CD4-positive, alpha-beta T cell treated with Interferon alpha-2 for 1 hour (primary cell): ENCODE measurements at regions not wholly inside any gene's neighbourhood (a gene's known extent, or its start where the extent isn't known, plus 50 kb on each side); places are given as distances from the start of the nearest gene placed in this dataset.

Source experiments
- DNase-seq, 2 donors: peaks; one replicate each; pipeline ENCODE4 v3.0.0-alpha.2; 2020 to 2022

GRCh38 chr4:89665662-89666061 is 171.3 kb downstream of the SNCA start:
- no peak for DNase-seq

GRCh38 chr4:89664521-89664920 is 172.4 kb downstream of the SNCA start:
- DNase-seq: no peak

GRCh38 chr4:89661173-89661899 is 175.6 kb downstream of the SNCA start:
- no peak for DNase-seq

GRCh38 chr4:89660444-89661172 is 176.4 kb downstream of the SNCA start:
- no peak for DNase-seq

- no peak for DNase-seq
These were observed 178.3 kb downstream of the SNCA start for GRCh38 chr4:89658701-89659024.

- DNase-seq: peak in 1 of 2 donors; percentile 14
These were observed 178.8 kb downstream of the SNCA start for GRCh38 chr4:89657931-89658700.

- no peak for DNase-seq
These were observed 183.9 kb downstream of the SNCA start for GRCh38 chr4:89653012-89653411.

- DNase-seq: no peak
These were observed 191.5 kb downstream of the SNCA start for GRCh38 chr4:89645482-89645881.

- DNase-seq: no peak
These were observed 195.6 kb downstream of the SNCA start for GRCh38 chr4:89641367-89641687.

GRCh38 chr4:89640620-89641366 is 196.2 kb downstream of the SNCA start:
- DNase-seq: no peak

- no peak for DNase-seq
These were observed 197.6 kb downstream of the SNCA start for GRCh38 chr4:89639395-89639794.

GRCh38 chr4:89625599-89626293 is 211.2 kb downstream of the SNCA start:
- no peak for DNase-seq

GRCh38 chr4:89619206-89619962 is 217.6 kb downstream of the SNCA start:
- peak in 1 of 2 donors; percentile 21 for DNase-seq

GRCh38 chr4:89618151-89618550 is 218.8 kb downstream of the SNCA start:
- no peak for DNase-seq

GRCh38 chr4:89617317-89617716 is 219.6 kb downstream of the SNCA start:
- DNase-seq: no peak

- no peak for DNase-seq
These were observed 220.6 kb downstream of the SNCA start for GRCh38 chr4:89616382-89616781.

GRCh38 chr4:89615051-89615450 is 221.9 kb downstream of the SNCA start:
- DNase-seq: no peak

GRCh38 chr4:89614155-89614554 is 222.8 kb downstream of the SNCA start:
- DNase-seq: no peak

GRCh38 chr4:89610236-89610635 is 226.7 kb downstream of the SNCA start:
- DNase-seq: no peak

GRCh38 chr4:89609756-89610155 is 227.2 kb downstream of the SNCA start:
- DNase-seq: no peak

GRCh38 chr4:89604951-89605350 is 232.0 kb downstream of the SNCA start:
- no peak for DNase-seq

- DNase-seq: no peak
These were observed 237.9 kb downstream of the SNCA start for GRCh38 chr4:89599026-89599425.
